IMR-90 (cell line): ENCODE measurements at regions not wholly inside any gene's neighbourhood (a gene's known extent, or its start where the extent isn't known, plus 50 kb on each side); places are given as distances from the start of the nearest gene placed in this dataset.

Experiments
- ATAC-seq: fragments of 200-7000 bp; cut with Tn5 transposase; 2 replicates; pipeline ENCODE4 v1.9.1; 2020; ENCODE audit warnings: low read depth, mild to moderate bottlenecking, moderate library complexity
- BruUV-seq: library from RNA; stranded (reverse); fragments of 400-500 nt; replicated peaks from 2 replicates; lab custom pipeline; 2021; lab: Mats Ljungman, UMichigan
- CTCF ChIA-PET: fragments of 300-600 bp; formaldehyde crosslinking; extraction: SDS; loops from one replicate; lab custom pipeline; 2021; ENCODE audit warnings: antibody characterized with exemption; lab: Yijun Ruan, JAX
- POLR2A ChIA-PET: fragments of 300-600 bp; sonication (Branson Sonifier 250); formaldehyde crosslinking; loops from one replicate; lab custom pipeline; 2022; ENCODE audit warnings: antibody characterized with exemption; ENCODE audit not compliant: unreplicated experiment; lab: Charles Lee
- DNase-seq: peaks from one replicate; pipeline ENCODE4 v3.0.0; 2013
- H2AFZ ChIP-seq: replicated peaks from 2 replicates; pipeline ENCODE3; 2013; ENCODE audit warnings: low read length, mild to moderate bottlenecking; ENCODE audit not compliant: poor library complexity
- H2AK5ac ChIP-seq: 2 replicates; pipeline ENCODE4 v1.6.1; 2013; ENCODE audit warnings: low read depth, low read length, inconsistent platforms
- H2AK9ac ChIP-seq: replicated peaks from 2 replicates; pipeline ENCODE3; 2013; ENCODE audit warnings: mild to moderate bottlenecking, low read depth, low read length, moderate library complexity; ENCODE audit not compliant: poor library complexity
- H2BK120ac ChIP-seq: 2 replicates; pipeline ENCODE4 v1.6.1; 2013; ENCODE audit warnings: low read depth, low read length, inconsistent platforms
- H2BK15ac ChIP-seq: 3 replicates; pipeline ENCODE4 v1.6.1; 2013; ENCODE audit warnings: low read depth, low read length, inconsistent platforms
- H2BK20ac ChIP-seq: 2 replicates; pipeline ENCODE4 v1.6.1; 2013; ENCODE audit warnings: low read depth, mild to moderate bottlenecking, inconsistent platforms, low read length, moderate library complexity
- H2BK5ac ChIP-seq: 2 replicates; pipeline ENCODE4 v1.6.1; 2013; ENCODE audit warnings: mild to moderate bottlenecking, low read depth, low read length, inconsistent platforms; ENCODE audit not compliant: poor library complexity, severe bottlenecking
- H3K14ac ChIP-seq: replicated peaks from 2 replicates; pipeline ENCODE4 v1.6.1; 2013; ENCODE audit warnings: low read depth, low read length, inconsistent platforms
- H3K18ac ChIP-seq: 2 replicates; pipeline ENCODE4 v1.6.1; 2013; ENCODE audit warnings: low read depth, low read length, control low read depth
- H3K23ac ChIP-seq: 2 replicates; pipeline ENCODE4 v1.6.1; 2013; ENCODE audit warnings: low read depth, low read length, inconsistent platforms
- H3K27ac ChIP-seq: 2 replicates; pipeline ENCODE4 v1.5.1; 2013; ENCODE audit warnings: mild to moderate bottlenecking, control low read depth, low read length; ENCODE audit not compliant: insufficient read depth
- H3K27me3 ChIP-seq: 2 replicates; pipeline ENCODE4 v1.6.1; 2013; ENCODE audit warnings: low read length; ENCODE audit not compliant: control insufficient read depth, insufficient read depth
- H3K36me3 ChIP-seq: 2 replicates; pipeline ENCODE4 v1.6.1; 2013; ENCODE audit warnings: low read length, mixed read lengths; ENCODE audit not compliant: control insufficient read depth, insufficient read depth
- H3K4ac ChIP-seq: 2 replicates; pipeline ENCODE4 v1.6.1; 2013; ENCODE audit warnings: low read depth, low read length, inconsistent platforms
- H3K4me1 ChIP-seq: 2 replicates; pipeline ENCODE4 v1.6.1; 2013; ENCODE audit warnings: low read length, mixed read lengths; ENCODE audit not compliant: control insufficient read depth, insufficient read depth
- H3K4me2 ChIP-seq: 2 replicates; pipeline ENCODE4 v1.6.1; 2013; ENCODE audit warnings: low read depth, mild to moderate bottlenecking, control low read depth, low read length, moderate library complexity
- H3K4me3 ChIP-seq: 2 replicates; pipeline ENCODE4 v1.5.1; 2013; ENCODE audit warnings: low read depth, mild to moderate bottlenecking, control low read depth, low read length, moderate library complexity; ENCODE audit not compliant: insufficient read depth
- H3K56ac ChIP-seq: 2 replicates; pipeline ENCODE4 v1.6.1; 2013; ENCODE audit warnings: low read length, inconsistent platforms; ENCODE audit not compliant: insufficient read depth; ENCODE audit errors: extremely low read depth
- H3K79me1 ChIP-seq, 2 experiments: 2 replicates each; pipeline ENCODE4 v1.6.1; 2013; ENCODE audit warnings: low read length in 2 of 2, inconsistent platforms in 1 of 2, low read depth in 1 of 2
- H3K9ac ChIP-seq: 2 replicates; pipeline ENCODE4 v1.6.1; 2013; ENCODE audit warnings: low read depth, low read length, control low read depth
- H3K9me1 ChIP-seq: 2 replicates; pipeline ENCODE4 v1.6.1; 2013; ENCODE audit warnings: low read length, inconsistent platforms; ENCODE audit not compliant: insufficient read depth
- H3K9me3 ChIP-seq: 2 replicates; pipeline ENCODE4 v1.6.1; 2013; ENCODE audit warnings: low read length; ENCODE audit not compliant: control insufficient read depth, insufficient read depth
- H4K20me1 ChIP-seq: 2 replicates; pipeline ENCODE4 v1.6.1; 2013; ENCODE audit warnings: low read length, inconsistent platforms; ENCODE audit not compliant: insufficient read depth
- H4K5ac ChIP-seq: 2 replicates; pipeline ENCODE4 v1.6.1; 2013; ENCODE audit warnings: mild to moderate bottlenecking, low read depth, low read length, control low read depth
- H4K8ac ChIP-seq, 2 experiments: 2 replicates each; pipeline ENCODE4 v1.6.1; 2013; ENCODE audit warnings: low read depth in 2 of 2, low read length in 2 of 2, control low read depth in 1 of 2, inconsistent platforms in 1 of 2
- H4K91ac ChIP-seq: 2 replicates; pipeline ENCODE4 v1.6.1; 2013; ENCODE audit warnings: low read depth, low read length, inconsistent platforms; ENCODE audit not compliant: insufficient read depth
- CHD1 ChIP-seq: IDR thresholded peaks from 2 replicates; pipeline ENCODE4 v1.6.1; 2012; ENCODE audit warnings: low read depth, low read length, improper control_type of control experiment
- MXI1 ChIP-seq: IDR thresholded peaks from 2 replicates; pipeline ENCODE4 v1.6.1; 2012; ENCODE audit warnings: low read depth, mild to moderate bottlenecking, low read length, moderate library complexity, borderline replicate concordance
- WGBS, 2 experiments: methylation state at CpG; one replicate each; pipeline versions ENCODE4 v1.1.5 to v1.1.7; 2013; ENCODE audit warnings: missing lambda C conversion rate in 2 of 2; ENCODE audit not compliant: insufficient read length in 1 of 2; ENCODE audit errors: extremely low coverage in 2 of 2; 5-methylcytosine and 5-hydroxymethylcytosine counted together
- dilution Hi-C: fragments of 300-500 bp; cut with HindIII; formaldehyde crosslinking; loops from one replicate; pipeline ENCODE4 v1.14.3; 2018; ENCODE audit warnings: low sequenced_read_pairs; ENCODE audit not compliant: unreplicated experiment
- in situ Hi-C: fragments of 300-500 bp; cut with MboI; formaldehyde crosslinking; loops from 3 replicates; pipeline ENCODE4 v1.14.3; 2019; ENCODE audit warnings: low sequenced_read_pairs, inconsistent platforms, mixed read lengths
- intact Hi-C: fragments of 100-400 bp; cut with micrococcal nuclease; formaldehyde crosslinking; loops from 2 replicates; pipeline ENCODE4 v1.10.0; 2022

GRCh38 chr2:15856318-15856717 is 84.0 kb upstream of the MYCN start:
- WGBS, 2 experiments = 80% methylated on average over 1 of the region's 3 CpGs; no CpG with 5 or more reads in 1 of the 2 experiments
- H3K4me1 ChIP-seq = no peaks in the 10 kb centered on the region
- H2AK5ac ChIP-seq = no peak overlapping the region
- H3K9ac ChIP-seq = no peak overlapping the region
- H3K23ac ChIP-seq = no peak overlapping the region
- ChIA-PET POLR2A (no interaction called here), CTCF (interaction anchor here (0.8 kb wide), 1 partner anchor 105 kb away, joined by 3 read pairs; no protein-coding TSS in a partner anchor)
- H2BK15ac ChIP-seq = no peak overlapping the region
- H2AK9ac ChIP-seq = no peak overlapping the region
- no TSS peak for BruUV-seq
- no peak overlapping the region for H3K27ac ChIP-seq
- H3K4ac ChIP-seq = no peak overlapping the region
- ATAC-seq (no peak), DNase-seq (no peak)
- no peak overlapping the region for H2AFZ ChIP-seq
- no peak overlapping the region for H2BK120ac ChIP-seq
- no peaks in the 10 kb centered on the region for H3K9me1 ChIP-seq
- no peak overlapping the region for H4K8ac ChIP-seq
- no peaks in the 10 kb centered on the region for H3K36me3 ChIP-seq
- no peak overlapping the region for H3K4me2 ChIP-seq
- no peak overlapping the region for H4K5ac ChIP-seq
- H3K4me3 ChIP-seq = no peak overlapping the region
- H4K91ac ChIP-seq = no peak overlapping the region
- no peak for TF ChIP-seq MXI1
- TF ChIP-seq CHD1 = no peak
- H2BK5ac ChIP-seq = no peak overlapping the region
- peaks cover 10% of the 10 kb centered on the region for H3K9me3 ChIP-seq
- H4K20me1 ChIP-seq = no peaks in the 10 kb centered on the region
- no peak overlapping the region for H3K18ac ChIP-seq
- intact Hi-C loops (no loop called here), in situ Hi-C loops (no loop called here), dilution Hi-C loops (no loop called here)
- H3K79me1 ChIP-seq = no peaks in the 10 kb centered on the region
- H2BK20ac ChIP-seq = no peak overlapping the region
- H3K27me3 ChIP-seq = no peaks in the 10 kb centered on the region
- H3K56ac ChIP-seq = no peak overlapping the region
- H3K14ac ChIP-seq = no peak overlapping the region
